GM19452 (cell line): ENCODE measurements at regions not wholly inside any gene's neighbourhood (a gene's known extent, or its start where the extent isn't known, plus 50 kb on each side); places are given as distances from the start of the nearest gene placed in this dataset.
"Not testable (repeated sequence)": the region's sequence is repeated elsewhere in the genome, so short reads cannot be mapped to it uniquely, and the experiment has no call there.

ENCODE experiments used
- ATAC-seq: cut with Tn5 transposase; IDR thresholded peaks from one replicate; pipeline ENCODE4 v1.9.1; 2021; ENCODE audit not compliant: unreplicated experiment

- ATAC-seq, result no peak
Observed at GRCh38 chr6:81051952-81052351, 700.5 kb downstream of the TENT5A start.

GRCh38 chr6:81049425-81050042, 702.9 kb downstream of the TENT5A start:
- ATAC-seq, result no peak

GRCh38 chr6:81031416-81031815, 721.1 kb downstream of the TENT5A start:
- ATAC-seq, result no peak

GRCh38 chr6:81026041-81026553, 726.4 kb downstream of the TENT5A start:
- no peak for ATAC-seq

GRCh38 chr6:81023709-81024108, 728.8 kb downstream of the TENT5A start:
- no peak for ATAC-seq

- no peak for ATAC-seq
Observed at GRCh38 chr6:81023007-81023582, 729.4 kb downstream of the TENT5A start.

- ATAC-seq, result not testable (repeated sequence)
Observed at GRCh38 chr6:81017586-81017985, 734.9 kb downstream of the TENT5A start.

GRCh38 chr6:81003894-81004293, 748.6 kb downstream of the TENT5A start:
- ATAC-seq, result no peak

- no peak for ATAC-seq
Observed at GRCh38 chr6:81003156-81003555, 749.3 kb downstream of the TENT5A start.

- ATAC-seq, result no peak
Observed at GRCh38 chr6:81002126-81002525, 750.4 kb downstream of the TENT5A start.

- ATAC-seq, result no peak
Observed at GRCh38 chr6:80991316-80991715, 761.2 kb downstream of the TENT5A start.

- ATAC-seq, result no peak
Observed at GRCh38 chr6:80988892-80989291, 763.6 kb downstream of the TENT5A start.

- no peak for ATAC-seq
Observed at GRCh38 chr6:80988286-80988685, 764.2 kb downstream of the TENT5A start.

- ATAC-seq, result not testable (repeated sequence)
Observed at GRCh38 chr6:80981226-80981625, 771.3 kb downstream of the TENT5A start.

- no peak for ATAC-seq
Observed at GRCh38 chr6:80976336-80976735, 776.1 kb downstream of the TENT5A start.

GRCh38 chr6:80974579-80974978, 777.9 kb downstream of the TENT5A start:
- ATAC-seq, result no peak

- ATAC-seq, result no peak
Observed at GRCh38 chr6:80969439-80969838, 783.0 kb downstream of the TENT5A start.

GRCh38 chr6:80967609-80968008, 784.9 kb downstream of the TENT5A start:
- no peak for ATAC-seq

- ATAC-seq, result no peak
Observed at GRCh38 chr6:80962382-80962781, 790.1 kb downstream of the TENT5A start.

- ATAC-seq, result no peak
Observed at GRCh38 chr6:80961166-80961565, 791.3 kb downstream of the TENT5A start.

- ATAC-seq, result no peak
Observed at GRCh38 chr6:80959034-80959433, 793.4 kb downstream of the TENT5A start.

GRCh38 chr6:80956898-80957297, 795.6 kb downstream of the TENT5A start:
- no peak for ATAC-seq

- ATAC-seq, result not testable (repeated sequence)
Observed at GRCh38 chr6:80952479-80952878, 800.0 kb downstream of the TENT5A start.
